Left renal cortex interstitium (tissue), 4 donors: ENCODE measurements at regions not wholly inside any gene's neighbourhood (a gene's known extent, or its start where the extent isn't known, plus 50 kb on each side); places are given as distances from the start of the nearest gene placed in this dataset.

Source experiments
- DNase-seq, 4 donors: peaks; one replicate each; pipeline ENCODE4 v3.0.0-alpha.2; 2013; ENCODE audit warnings: low read depth in 4 of 4, low spot score in 2 of 4, missing footprints in 1 of 4

- no peak for DNase-seq
Observed at GRCh38 chr9:86893811-86894490, 53.4 kb downstream of the GAS1 start.

GRCh38 chr9:86892576-86892975 is 54.7 kb downstream of the GAS1 start:
- no peak for DNase-seq

GRCh38 chr9:86891886-86892437 is 55.3 kb downstream of the GAS1 start:
- DNase-seq = no peak

- no peak for DNase-seq
Observed at GRCh38 chr9:86891091-86891490, 56.2 kb downstream of the GAS1 start.

GRCh38 chr9:86885232-86885631 is 62.1 kb downstream of the GAS1 start:
- DNase-seq = no peak

- no peak for DNase-seq
Observed at GRCh38 chr9:86876621-86877196, 70.6 kb downstream of the GAS1 start.

DNA sequence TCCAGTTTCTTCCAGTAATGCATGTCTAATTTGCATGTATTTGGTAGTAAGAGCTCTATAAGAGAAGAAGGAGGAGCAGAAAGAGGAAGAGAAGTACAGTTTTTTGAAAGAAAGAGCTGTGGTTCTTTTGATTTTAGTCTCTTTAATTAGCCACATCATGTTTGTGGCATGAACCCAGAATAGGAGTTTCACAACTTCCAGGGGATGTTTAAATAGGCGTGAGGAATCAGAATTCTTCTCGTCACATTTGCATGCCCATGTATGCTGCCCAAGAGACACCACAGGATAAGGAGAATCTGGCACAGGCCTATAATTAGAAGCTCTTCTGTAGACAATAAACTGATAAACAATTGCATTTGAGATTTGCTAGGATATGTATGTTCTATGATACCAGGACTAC is 78.7 kb downstream of the GAS1 start:
- no peak for DNase-seq

DNA sequence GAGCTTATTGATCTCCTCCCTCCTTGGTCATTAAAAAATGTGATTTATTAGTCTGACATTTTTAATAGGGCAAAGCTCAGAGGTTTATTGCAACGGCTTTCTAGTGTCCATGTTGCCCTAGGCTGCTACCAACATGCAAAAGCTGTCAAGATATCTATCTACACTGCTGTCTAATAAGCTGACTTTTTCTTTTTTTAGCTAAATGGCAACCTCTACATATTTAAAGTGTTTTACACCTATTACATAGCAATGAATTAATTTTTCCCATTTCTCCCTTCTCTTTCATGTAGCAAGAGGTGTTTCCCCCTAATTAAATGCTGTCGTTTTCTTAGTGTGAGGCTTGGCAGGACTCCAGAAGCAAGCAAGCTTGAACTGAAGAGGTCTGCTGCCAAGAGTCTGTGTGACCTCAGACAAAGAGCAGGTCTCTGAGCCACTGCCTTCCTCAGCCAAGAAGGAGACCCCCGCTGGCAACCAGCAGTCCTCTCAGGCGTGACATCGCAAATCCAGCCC is 79.4 kb downstream of the GAS1 start:
- DNase-seq = no peak

DNA sequence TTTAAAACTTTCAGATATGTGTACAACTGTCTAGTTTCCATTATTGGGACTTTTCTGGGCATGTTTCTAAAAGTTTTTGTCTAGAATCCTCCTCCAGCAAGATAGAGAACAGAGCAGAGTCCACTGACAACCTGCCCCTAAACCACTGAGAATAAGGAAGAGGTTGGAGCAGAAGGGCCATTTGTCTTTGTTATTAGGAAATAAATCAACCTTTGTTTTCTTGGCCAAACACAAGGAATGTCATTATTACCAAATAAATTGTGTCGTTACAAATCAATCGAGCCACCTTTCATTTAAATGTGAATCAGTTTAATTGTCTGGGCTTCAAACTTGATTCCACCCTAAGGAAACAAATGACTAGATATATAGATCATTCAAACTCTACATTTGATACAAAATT is 81.4 kb downstream of the GAS1 start:
- DNase-seq = no peak

- DNase-seq = no peak
Observed at GRCh38 chr9:86860006-86860405, 87.3 kb downstream of the GAS1 start.

GRCh38 chr9:86859056-86859455 is 88.2 kb downstream of the GAS1 start:
- DNase-seq = no peak

DNA sequence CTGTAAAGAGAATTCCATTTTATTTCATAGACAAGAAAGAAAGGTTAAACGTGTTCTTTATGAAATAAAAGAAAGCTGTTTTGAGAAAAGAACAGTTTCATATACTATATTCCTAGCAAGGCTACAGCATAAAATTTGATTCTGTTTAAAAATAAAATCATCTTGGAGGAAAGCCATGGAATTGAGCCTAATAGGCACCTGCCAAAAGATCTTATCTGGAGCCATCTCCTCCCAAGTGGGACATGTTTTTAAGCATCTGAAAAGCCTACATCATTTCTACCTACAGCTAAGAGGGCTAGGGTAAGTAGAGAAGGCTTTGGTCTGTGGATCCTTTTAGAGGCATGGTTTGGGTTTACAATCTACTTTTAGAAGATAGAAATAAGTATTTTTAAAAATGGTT is 89.3 kb downstream of the GAS1 start:
- no peak for DNase-seq

DNA sequence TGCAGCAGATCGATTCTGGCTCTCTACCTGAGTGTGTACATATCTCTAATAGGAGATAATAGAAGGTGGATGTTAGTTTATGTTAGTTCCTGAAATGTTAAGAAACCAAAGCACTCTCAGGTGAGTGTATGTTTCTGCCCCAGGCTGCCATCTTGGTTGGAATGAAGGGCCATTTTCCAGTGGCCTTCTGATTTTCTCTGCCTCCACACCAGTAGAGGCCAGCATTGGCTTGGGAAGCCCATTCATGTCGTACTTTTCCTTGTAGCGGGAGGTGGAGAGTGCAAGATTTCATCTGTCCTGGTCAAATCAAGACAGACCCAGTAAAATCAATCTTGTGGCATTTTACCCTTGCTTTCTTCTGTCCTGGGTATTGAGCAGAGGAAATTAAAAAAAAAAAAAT is 91.0 kb downstream of the GAS1 start:
- DNase-seq = no peak

- peak; percentile 83 to 93 (median 89) for DNase-seq
Observed at GRCh38 chr9:86854898-86855523, 92.3 kb downstream of the GAS1 start.

DNA sequence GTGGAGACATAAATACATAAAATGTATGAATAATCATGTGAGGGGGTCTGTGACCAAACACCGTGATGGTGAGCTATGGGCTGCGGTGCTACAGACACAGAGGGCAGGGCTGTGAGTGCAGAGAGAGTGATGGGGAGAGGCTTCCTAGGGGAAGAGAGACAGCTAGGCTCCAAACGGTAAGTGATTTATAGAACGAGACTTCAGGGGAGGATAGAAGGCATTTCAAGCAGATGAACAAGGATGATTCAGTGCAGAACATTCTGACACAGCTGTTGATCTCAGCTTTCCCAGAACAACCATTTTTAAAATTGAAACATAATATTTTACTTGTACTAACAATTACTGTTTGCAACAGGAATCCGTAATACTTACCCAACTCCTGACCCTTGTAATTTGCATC is 100.7 kb downstream of the GAS1 start:
- DNase-seq = no peak

DNA sequence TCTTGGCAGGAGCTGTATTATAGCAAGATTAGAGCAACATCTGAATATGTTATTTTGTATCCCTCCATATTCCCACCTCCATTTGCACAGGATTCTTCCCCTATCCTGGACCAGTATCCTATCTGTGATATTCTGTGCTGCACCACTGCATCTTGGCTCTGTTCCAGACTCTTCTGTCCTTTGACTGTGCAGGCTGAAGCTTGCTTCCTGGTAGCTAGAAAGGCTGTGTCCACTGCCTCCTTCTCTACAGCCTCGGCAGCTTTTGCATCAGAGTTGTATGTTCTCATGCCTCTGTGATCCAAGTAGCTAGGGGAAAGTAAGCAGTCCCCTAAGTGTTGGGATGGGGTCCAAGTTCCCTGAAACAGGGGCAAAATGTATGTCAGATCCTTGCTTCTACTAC is 104.1 kb downstream of the GAS1 start:
- DNase-seq = no peak

DNA sequence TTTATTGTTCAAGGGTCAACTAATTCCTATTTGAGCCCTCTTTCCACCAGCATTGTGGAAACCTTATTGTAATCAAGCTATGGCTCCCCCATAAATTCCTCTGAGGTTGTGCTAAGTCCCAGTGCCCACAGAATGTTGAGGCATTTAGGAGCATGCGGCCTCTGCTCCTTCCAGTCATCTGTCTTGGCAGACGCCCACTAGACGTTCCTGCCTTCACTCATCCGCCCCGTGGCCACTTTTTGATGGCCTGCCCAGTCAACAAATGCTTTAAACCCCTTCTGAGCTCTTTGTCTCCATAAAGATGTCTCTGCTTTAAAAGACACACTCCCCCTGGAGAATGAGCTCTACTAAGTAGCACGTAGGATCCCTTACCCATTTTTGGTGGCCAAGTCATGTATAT is 104.7 kb downstream of the GAS1 start:
- DNase-seq = no peak

GRCh38 chr9:86839522-86839921 is 107.8 kb downstream of the GAS1 start:
- no peak for DNase-seq

- no peak for DNase-seq
Observed at GRCh38 chr9:86838519-86839497, 108.5 kb downstream of the GAS1 start.

- DNase-seq = no peak
Observed at GRCh38 chr9:86837345-86837744, 110.0 kb downstream of the GAS1 start.

DNA sequence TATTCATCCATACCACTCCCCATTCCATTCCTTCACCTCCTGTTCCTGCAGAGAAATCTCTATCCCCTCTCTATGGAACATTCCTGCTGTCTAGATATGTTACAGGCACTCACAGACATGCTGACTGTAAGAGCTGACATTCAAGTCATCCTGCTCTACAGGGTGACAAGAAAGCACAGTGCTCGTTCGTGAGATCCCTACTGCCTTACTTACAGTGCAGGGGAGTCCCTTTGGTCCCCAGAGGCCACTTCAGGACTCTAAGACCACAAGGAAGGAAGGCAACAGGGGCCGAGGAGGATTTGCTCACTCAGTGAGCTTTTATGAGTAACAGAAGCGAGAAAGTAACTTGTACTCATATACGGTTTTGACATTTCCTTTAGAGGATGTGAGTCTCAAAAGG is 110.5 kb downstream of the GAS1 start:
- no peak for DNase-seq
